GM21515 (cell line): ENCODE measurements at regions not wholly inside any gene's neighbourhood (a gene's known extent, or its start where the extent isn't known, plus 50 kb on each side); places are given as distances from the start of the nearest gene placed in this dataset.
"Not testable (repeated sequence)": the region's sequence is repeated elsewhere in the genome, so short reads cannot be mapped to it uniquely, and the experiment has no call there.

Source experiments
- ATAC-seq: cut with Tn5 transposase; IDR thresholded peaks from one replicate; pipeline ENCODE4 v1.9.1; 2021; ENCODE audit not compliant: unreplicated experiment

DNA sequence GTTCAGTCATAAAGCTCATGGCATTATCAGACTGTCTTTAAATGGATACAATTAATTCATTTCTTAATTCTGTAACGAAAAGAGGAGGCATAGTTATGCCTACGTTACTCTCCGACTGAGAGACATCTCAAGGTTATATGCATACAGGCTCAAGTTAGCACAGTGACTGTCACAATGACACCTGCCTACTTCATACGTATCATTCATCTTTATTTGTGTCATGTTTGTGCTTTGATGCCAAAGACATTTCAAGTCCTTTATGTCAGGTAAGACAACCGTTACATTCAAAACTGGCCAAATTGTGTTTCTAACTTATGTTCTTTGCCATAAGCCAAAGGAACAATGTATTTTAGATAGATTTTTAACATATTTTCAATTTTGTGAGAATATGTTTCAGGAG, 328.8 kb upstream of the NRG3 start:
- no peak for ATAC-seq

DNA sequence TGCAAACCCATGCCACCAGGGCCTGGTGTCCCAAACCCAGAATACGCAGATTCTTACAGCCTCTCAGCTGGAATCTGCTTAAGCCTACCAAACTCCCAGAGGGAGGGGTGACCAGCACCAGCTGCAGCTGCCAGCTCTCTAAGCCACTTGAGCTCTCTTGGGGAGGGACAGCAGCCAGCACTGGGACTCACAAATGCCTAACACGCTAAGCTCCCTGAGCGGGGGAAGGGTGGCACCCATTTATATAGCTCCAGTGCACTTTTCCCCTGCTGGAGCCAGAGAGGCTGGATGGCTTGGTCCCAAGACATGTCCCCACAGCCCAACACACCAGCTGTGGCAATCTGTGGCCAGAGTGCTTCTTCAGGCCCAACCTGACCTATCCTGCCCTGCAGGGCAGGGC, 326.8 kb upstream of the NRG3 start:
- no peak for ATAC-seq

DNA sequence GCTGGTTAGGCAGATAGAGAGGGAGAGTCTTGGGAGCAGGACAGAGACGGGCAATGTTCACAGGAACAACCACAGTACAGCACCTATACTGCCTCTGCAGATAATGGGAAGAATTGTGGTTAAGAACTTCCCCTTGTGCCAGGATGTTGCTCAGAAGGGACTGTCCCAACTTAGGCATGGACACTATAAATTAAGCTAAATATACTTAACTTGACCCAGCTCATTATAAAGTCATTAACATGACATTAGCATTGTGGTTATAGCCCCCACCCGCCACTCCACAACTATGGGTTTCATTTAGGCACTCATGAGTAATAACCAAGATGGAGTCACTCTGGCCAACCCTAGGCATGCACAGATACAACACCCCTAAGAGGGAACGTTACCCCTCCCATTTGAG, 310.9 kb upstream of the NRG3 start:
- no peak for ATAC-seq

DNA sequence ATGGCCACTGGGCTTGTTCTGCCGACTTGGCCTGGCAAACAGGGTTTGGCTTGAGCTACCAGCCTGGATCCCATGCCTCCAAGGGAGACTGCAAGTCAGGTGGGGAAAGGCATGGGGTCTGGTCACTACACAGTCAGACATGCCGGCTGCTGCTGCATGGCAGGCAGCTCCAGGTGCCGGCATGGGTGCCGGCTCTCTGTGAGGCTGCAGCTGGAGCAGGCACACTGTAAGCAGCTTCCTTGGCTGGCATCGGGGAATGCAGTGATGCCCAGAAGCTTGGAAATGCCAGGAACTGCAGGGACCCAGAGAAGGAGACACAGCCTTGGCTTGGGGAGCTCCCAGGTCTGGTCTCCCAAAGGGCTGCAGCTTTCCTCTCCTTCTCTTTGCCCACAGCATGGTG, 305.5 kb upstream of the NRG3 start:
- no peak for ATAC-seq

DNA sequence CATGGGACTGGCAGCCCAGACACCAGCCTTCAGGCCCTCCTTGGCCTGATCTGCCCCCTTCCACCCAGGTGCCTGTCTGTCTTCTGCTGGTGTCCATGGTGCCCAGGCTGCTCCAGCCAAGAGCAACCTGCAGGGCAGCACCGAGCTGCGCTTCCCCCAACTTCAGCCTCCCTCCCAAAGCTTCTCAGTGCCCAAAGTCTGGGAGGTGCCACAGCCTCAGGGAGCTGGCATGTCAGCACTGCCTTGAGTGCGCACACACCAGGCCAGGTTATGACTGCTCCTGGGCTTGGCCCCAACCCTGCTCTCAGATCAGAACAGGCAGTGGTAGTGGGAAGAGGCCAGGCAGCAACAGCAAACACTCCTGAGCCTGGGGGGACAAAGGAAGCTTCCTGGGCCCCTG, 304.6 kb upstream of the NRG3 start:
- no peak for ATAC-seq

DNA sequence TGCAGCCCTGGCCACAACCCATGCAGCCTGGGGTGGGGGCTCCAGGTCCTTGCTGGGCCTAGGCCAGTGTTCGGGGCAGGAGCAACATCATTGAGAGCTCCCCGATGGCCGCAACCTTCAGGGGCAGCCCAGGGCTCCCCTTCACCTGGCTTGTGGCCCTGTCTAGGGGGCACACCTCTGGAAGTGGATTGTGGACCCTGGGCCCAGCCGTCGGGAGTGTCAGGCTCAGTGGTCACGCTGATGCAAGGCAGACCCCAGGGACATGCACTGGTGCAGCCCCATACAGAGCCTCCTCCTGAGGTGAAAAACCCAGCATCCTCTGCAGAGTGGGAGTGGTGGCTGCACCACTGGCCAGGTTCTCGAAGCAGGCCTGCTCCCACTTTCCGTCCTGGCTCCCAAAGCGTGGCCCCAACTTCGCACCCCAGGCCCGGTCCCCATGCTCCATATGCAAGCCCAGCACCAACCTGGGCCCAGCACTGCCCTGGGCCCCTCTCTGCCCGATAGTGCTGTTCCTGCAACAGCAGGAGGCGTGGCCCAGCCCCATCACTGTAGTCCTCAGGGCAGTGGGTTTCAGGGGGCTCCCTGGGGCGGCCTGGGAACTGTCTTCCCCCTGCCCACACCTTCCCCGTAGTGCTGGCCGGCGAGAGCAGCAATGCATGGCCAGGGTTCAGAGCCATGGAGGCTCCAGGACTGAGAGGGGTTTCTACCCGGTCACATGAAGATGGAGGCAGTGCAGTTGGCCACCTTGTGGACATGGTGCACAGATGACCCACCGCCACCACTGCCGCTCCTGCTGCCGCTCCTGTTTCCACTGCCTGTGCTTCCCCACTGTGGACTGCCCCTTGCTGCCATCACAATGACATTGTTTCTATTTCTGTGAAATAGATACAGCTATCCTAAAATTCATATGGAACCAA, 303.9 kb upstream of the NRG3 start:
- ATAC-seq, result no peak

DNA sequence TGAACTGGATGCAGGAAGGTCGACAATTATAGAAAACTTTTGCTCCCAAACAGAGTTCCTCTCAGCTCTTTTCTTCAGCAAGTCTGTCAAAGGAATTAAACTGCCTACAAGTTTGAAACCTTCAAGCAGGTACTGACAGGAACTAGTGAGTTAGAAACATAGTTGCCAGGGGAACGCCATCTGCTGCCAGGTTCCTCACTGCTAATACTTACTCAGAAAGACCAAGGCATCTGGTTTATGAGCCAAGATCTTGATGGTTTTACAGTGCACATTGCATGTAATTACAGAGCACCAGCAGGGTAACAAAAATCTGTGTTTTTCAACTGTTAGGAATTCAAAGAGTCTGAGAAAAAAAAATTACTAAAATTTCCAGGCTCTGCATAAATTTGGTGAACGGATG, 300.0 kb upstream of the NRG3 start:
- ATAC-seq, result no peak

DNA sequence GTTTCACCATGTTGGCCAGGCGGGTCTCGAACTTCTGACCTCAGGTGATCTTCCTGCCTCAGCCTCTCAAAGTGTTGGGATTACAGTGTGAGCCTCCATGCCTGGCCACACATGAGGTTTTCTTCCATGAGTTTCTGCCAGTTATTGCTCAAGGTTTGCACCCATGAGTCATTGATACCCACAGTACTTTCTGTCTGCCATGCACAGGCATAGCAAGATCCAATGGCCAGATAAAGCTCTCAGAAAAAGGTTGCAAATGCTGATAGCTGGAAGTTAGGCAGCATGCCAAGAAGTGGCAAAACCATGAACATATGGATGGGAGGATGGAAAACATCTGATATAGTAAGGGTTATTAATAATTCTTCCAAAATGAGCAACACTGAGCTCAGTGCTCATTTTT, 298.7 kb upstream of the NRG3 start:
- no peak for ATAC-seq

DNA sequence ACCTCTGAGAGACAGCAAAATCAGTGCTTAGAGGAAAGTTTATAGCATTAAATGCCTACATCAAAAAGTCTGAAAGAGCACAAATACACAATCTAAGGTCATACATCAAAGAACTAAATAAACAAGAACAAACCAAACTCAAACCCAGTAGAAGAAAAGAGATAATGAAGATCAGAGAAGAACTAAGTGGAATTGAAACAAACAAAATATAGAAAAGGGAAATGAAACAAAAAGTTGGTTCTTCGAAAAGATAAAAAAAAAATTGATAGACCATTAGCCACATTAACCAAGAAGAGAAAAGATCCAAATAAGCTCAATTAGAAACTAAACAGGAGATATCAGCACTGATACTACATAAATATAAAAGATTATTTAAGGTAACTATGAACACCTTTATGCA, 280.0 kb upstream of the NRG3 start:
- no peak for ATAC-seq

DNA sequence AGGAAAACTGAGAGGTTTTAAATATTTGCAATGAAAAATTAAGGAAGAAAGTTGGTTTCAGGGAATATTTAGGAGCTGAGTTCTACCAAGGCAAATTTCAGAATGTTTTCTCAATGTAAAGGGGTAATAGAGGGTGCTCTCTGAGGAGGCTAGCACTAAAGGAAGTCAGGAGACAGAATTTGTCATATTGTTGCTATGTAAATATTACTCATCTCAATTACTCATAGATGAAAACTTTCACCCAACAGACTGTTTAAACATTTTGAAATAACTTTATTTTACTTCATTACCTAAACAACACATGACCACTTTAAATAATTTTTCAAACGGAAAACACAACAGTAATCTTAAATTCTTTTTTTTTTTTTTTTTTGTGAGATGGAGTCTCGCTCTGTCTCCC, 274.8 kb upstream of the NRG3 start:
- no peak for ATAC-seq

DNA sequence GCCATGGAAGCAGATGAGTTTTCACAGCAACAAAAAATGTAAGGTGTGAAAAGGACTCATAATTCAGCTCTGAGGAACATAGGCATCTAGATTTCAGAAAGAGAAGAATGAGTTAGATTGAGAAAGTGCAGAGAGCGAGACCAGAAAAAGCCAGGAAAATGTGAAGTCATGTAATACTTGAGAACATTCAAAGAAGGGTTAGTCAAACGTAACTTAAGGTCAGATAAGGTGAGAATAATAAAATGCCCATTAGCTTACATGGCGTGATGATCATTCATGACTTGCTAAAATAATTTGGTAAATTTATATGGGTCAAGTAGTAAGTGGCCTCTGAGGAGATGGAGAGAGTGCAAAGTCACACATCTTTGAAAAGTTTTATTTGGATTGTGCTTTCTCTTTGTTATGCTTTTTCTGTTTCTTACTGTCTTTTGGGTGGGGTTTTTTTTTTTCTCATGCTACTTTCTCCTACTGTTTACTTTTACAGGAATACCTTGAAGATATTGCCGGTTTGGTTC, 271.8 kb upstream of the NRG3 start:
- ATAC-seq, result no peak

DNA sequence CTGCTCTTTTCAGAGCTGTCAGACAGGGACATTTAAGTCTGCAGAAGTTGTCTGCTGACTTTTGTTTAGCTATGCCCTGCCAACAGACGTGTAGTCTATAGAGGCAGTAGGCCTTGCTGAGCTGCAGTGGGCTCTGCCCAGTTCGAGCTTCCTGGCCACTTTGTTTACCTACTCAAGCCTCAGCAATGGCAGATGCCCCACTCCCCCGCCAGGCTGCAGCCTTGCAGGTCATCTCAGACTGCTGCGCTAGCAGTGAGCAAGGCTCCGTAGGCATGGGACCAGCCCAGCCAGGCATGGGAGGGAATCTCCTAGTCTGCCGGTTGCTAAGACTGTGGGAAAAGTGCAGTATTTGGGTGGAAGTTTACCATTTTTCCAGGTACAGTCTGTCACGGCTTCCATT, 230.5 kb upstream of the NRG3 start:
- not testable (repeated sequence) for ATAC-seq

DNA sequence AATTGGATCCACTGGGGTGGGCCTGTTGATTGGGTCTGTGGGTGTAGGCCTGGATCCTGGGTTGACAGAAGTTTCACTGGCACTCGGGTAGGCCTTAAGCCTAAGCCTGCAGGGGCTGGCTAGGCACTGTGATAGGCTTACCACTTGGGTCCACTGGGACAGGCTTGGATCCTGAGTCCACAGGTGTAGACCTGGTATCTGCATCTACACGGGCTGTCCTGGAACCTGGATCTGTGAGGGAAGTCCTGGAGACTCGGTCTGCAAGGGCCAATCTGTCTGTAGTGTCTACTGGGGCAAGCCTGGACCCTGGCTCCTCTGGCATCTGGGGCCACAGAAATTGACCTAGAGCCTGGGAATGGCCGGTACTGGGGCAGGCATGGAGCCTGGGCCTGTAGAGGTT, 219.0 kb upstream of the NRG3 start:
- ATAC-seq, result no peak

DNA sequence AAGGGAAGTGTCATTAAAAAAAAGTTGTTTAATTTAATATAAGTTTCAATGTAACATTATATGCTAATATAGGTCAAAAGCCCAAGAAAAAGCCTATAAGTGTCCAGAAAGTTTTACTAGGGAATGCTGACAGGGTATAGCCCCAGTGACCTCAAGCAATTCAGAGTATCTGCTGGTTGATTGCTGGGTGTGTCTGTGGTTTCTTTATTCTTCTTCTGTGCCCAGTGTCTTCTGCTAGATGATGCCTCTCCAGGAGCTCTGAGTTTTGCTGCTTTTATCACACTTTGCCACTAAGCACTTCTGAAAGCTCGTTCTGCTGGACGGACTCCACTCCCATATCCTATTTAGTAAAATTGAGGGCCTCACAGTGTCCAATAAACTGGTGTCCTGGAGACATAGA, 212.2 kb upstream of the NRG3 start:
- ATAC-seq, result no peak

DNA sequence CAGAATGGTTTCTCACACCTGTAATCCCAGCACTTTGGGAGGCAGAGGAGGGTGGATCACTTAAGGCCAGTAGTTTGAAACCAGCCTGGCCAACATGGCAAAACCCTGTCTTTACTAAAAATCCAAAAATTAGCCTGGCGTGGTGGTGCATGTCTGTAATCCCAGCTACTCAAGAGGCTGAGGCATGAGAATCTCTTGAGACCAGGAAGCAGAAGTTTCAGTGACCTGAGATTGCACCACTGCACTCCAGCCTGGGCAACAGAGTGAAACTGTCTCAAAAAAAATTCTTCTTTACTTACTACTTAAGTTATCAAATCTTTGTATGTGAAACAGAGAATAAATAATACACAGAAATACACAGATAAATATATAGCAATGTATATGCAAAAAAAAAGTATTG, 210.2 kb upstream of the NRG3 start:
- ATAC-seq, result not testable (repeated sequence)

DNA sequence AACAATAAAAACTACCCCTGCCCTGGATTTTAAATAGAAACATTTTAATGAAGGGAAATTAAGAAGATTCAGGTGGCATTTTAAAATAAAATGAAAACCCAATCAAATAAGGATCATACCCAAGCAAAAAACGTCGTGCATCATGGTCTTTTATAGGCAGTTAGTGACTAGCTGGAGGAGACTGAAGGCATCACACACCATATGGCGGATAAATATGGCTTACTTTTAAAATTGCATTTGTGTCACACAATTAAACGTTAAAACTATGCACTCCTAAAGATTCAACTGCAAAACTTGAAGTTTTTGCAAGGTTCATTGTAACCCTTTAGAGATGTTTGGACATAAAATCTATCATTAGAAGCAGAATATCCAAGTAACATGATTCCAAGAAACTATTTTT, 200.1 kb upstream of the NRG3 start:
- no peak for ATAC-seq

DNA sequence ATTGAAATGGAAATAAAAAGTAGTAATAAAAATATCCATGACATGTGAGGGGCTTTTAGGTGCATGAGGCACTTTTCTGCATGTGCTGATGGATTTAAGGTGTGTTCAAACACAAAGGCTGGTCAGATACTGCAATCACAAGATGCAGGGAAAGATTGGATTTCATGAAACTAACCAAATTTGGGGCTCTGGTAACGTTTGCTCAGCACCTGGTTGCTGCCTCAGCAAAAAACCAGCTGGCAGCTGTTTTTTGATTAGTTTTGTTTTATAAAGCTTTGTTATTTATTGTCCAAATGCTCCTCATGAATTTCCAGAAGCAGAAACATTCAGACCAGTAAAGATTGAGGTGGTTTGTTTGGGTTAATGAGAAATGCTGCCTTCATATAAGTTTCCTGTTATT, 195.7 kb upstream of the NRG3 start:
- ATAC-seq, result no peak

DNA sequence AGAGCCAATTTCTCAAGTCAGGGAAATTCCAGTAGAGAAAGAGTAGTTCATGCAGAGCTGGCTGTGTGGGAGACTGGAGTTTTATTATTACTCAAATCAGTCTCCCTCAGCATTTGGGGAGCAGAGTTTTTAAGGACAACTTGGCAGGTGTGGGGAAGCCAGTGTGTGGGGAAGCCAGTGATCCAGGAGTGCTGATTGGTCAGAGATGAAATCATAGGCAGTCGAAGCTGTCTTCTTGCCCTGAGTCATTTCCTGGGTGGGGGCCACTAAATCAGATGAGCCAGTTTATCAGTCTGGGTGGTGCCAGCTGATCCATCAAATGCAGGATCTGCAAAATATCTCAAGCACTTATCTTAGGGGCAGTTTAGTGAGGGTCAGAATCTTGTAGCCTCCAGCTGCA, 194.6 kb upstream of the NRG3 start:
- ATAC-seq, result no peak

DNA sequence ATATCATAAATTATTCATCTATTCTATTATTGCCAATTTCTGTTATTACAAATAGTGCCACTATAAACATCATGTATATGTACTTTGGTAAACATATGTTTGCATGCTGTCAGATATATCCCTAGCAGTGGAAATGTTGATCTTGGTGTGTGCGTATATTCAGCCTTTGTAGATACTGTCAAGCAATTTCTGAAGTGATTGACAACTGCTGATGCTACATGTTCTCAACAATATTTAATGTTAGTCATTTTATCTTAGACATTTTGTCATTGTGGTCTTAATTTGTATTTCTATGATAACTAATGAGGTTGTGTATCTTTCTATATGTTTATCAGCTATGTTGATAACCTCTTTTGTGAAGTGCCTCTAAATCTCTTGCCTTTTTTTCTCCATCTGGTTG, 186.5 kb upstream of the NRG3 start:
- no peak for ATAC-seq

DNA sequence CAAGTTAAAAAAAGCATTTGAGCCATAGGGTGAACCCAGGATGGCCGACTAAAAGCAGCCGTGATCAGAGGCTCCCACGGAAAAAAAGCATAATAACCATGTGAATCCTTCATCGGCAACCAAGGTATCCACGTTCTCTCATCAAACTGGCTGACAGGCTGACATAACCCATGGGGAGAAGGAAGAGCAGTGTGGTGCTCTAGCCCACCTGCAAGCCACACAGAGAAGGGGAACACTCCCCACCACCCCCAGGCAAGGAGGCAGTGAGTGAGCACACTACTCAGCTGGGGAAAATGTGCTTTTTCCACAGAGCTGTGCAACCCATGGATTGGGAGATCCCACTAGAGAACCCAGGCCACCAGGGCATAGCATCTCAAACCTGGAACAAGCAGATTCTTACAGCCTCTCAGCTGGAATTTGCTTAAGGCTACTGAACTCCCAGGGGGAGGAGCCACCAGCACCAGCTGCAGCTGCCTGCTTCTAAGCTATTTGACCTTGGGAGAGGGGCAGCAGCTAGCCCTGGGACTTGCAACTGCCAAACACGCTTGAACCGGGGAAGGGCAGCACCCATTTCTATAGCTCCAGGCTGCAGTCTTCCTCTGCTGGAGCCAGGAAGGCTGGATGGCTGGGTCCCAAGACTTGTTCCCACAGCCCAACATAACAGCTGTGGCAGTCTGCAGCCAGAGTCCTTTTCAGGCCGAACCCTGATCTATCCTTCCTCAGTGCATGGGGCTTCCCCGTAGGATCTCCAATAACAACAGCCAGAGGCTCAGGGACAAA, 178.2 kb upstream of the NRG3 start:
- no peak for ATAC-seq

DNA sequence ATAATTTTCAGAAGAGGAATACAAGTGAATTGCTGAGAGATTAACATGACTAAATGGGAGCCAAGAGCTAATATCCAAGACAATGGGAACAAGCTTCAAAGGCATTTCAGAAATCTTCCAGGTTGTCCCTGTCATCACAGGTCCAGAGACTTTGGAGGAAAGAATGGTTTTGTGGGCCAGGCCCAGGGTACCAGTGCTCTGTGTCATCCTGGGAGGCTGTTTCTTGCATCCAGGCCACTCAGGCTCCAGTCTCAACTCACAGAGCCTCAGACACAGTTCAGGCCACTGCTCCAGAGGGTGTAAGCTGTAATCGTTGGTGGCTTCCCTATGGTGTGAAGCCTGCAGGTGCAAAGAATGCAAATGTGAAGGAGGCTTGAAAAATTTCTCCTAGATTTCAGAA, 170.4 kb upstream of the NRG3 start:
- no peak for ATAC-seq

DNA sequence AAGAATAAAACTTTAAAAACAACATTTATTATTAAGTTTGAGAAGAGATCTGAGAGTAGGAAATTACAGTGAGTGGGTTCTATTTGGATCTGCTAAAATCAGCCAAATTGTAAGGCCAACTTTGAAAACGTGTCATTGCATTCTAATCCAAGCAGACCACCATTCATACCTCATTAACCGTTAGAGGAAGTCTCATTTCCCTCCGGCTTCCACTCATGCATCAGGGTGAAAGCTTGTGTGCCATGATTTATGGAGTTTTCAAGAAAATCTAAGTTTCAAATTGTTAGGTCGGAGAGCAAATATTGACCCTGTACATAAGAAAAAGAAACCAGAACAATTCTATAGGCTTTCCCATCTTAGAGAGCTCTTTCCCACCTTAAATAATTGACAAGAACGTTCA, 166.6 kb upstream of the NRG3 start:
- ATAC-seq, result no peak
